HK-2 (cell line): ENCODE measurements at regions not wholly inside any gene's neighbourhood (a gene's known extent, or its start where the extent isn't known, plus 50 kb on each side); places are given as distances from the start of the nearest gene placed in this dataset.
"Not testable (repeated sequence)": the region's sequence is repeated elsewhere in the genome, so short reads cannot be mapped to it uniquely, and the experiment has no call there.

Experiments
- DNase-seq: peaks from one replicate; pipeline ENCODE4 v3.0.0-alpha.2; 2018; ENCODE audit not compliant: unreplicated experiment

GRCh38 chr14:19242529-19242928 lies 191.6 kb downstream of the POTEG start:
- not testable (repeated sequence) for DNase-seq

GRCh38 chr14:19266908-19267307 lies 167.2 kb downstream of the POTEG start:
- DNase-seq: not testable (repeated sequence)

- peak; percentile 0 for DNase-seq
Observed at GRCh38 chr14:19267636-19268035, 166.5 kb downstream of the POTEG start.

- DNase-seq: not testable (repeated sequence)
Observed at GRCh38 chr14:19268047-19268627, 166.0 kb downstream of the POTEG start.

- DNase-seq: not testable (repeated sequence)
Observed at GRCh38 chr14:19272235-19272634, 161.9 kb downstream of the POTEG start.

- DNase-seq: not testable (repeated sequence)
Observed at GRCh38 chr14:19289669-19290068, 144.5 kb downstream of the POTEG start.

- DNase-seq: not testable (repeated sequence)
Observed at GRCh38 chr14:19300243-19300642, 133.9 kb downstream of the POTEG start.

GRCh38 chr14:19300838-19301237 lies 133.3 kb downstream of the POTEG start:
- DNase-seq: not testable (repeated sequence)

- DNase-seq: not testable (repeated sequence)
Observed at GRCh38 chr14:19303844-19304243, 130.3 kb downstream of the POTEG start.

- DNase-seq: not testable (repeated sequence)
Observed at GRCh38 chr14:19304442-19304841, 129.7 kb downstream of the POTEG start.

GRCh38 chr14:19304918-19305317 lies 129.2 kb downstream of the POTEG start:
- not testable (repeated sequence) for DNase-seq

- DNase-seq: not testable (repeated sequence)
Observed at GRCh38 chr14:19305776-19306175, 128.4 kb downstream of the POTEG start.

GRCh38 chr14:19306405-19306804 lies 127.7 kb downstream of the POTEG start:
- DNase-seq: not testable (repeated sequence)

- not testable (repeated sequence) for DNase-seq
Observed at GRCh38 chr14:19311023-19311422, 123.1 kb downstream of the POTEG start.

GRCh38 chr14:19330678-19331077 lies 103.5 kb downstream of the POTEG start:
- DNase-seq: not testable (repeated sequence)

GRCh38 chr14:19337232-19338059 lies 96.7 kb downstream of the POTEG start:
- DNase-seq: not testable (repeated sequence)

GRCh38 chr14:19338060-19338372 lies 96.1 kb downstream of the POTEG start:
- DNase-seq: not testable (repeated sequence)

- not testable (repeated sequence) for DNase-seq
Observed at GRCh38 chr14:19340976-19341375, 93.2 kb downstream of the POTEG start.

GRCh38 chr14:19341627-19342026 lies 92.5 kb downstream of the POTEG start:
- not testable (repeated sequence) for DNase-seq

GRCh38 chr14:19344261-19344660 lies 89.9 kb downstream of the POTEG start:
- DNase-seq: not testable (repeated sequence)

- DNase-seq: not testable (repeated sequence)
Observed at GRCh38 chr14:19344689-19345088, 89.5 kb downstream of the POTEG start.

- DNase-seq: not testable (repeated sequence)
Observed at GRCh38 chr14:19345298-19345911, 88.7 kb downstream of the POTEG start.

- DNase-seq: peak; percentile 0
Observed at GRCh38 chr14:19346074-19346480, 88.1 kb downstream of the POTEG start.
